NOMO-1 treated with DMSO at 0.1 percent for 48 hours (cell line): ENCODE measurements at regions not wholly inside any gene's neighbourhood (a gene's known extent, or its start where the extent isn't known, plus 50 kb on each side); places are given as distances from the start of the nearest gene placed in this dataset.

Source experiments
- DNase-seq: peaks from one replicate; lab custom pipeline; 2025; ENCODE audit not compliant: unreplicated experiment; lab: John Stamatoyannopoulos, UW

GRCh38 chr5:2575871-2576270, 175.6 kb downstream of the IRX2 start:
- DNase-seq: no peak

GRCh38 chr5:2575292-2575691, 176.2 kb downstream of the IRX2 start:
- DNase-seq: no peak

GRCh38 chr5:2574155-2574554, 177.3 kb downstream of the IRX2 start:
- DNase-seq: no peak

- DNase-seq: no peak
Observed at GRCh38 chr5:2570586-2570985, 180.9 kb downstream of the IRX2 start.

- DNase-seq: no peak
Observed at GRCh38 chr5:2569774-2570542, 181.5 kb downstream of the IRX2 start.

- no peak for DNase-seq
Observed at GRCh38 chr5:2569176-2569575, 182.3 kb downstream of the IRX2 start.

GRCh38 chr5:2566284-2566683, 185.2 kb downstream of the IRX2 start:
- no peak for DNase-seq

- DNase-seq: no peak
Observed at GRCh38 chr5:2565147-2565546, 186.3 kb downstream of the IRX2 start.

- DNase-seq: no peak
Observed at GRCh38 chr5:2563046-2563445, 188.4 kb downstream of the IRX2 start.

- DNase-seq: no peak
Observed at GRCh38 chr5:2562036-2562435, 189.4 kb downstream of the IRX2 start.

- DNase-seq: no peak
Observed at GRCh38 chr5:2560435-2560834, 191.0 kb downstream of the IRX2 start.

- no peak for DNase-seq
Observed at GRCh38 chr5:2557435-2557834, 194.0 kb downstream of the IRX2 start.

- no peak for DNase-seq
Observed at GRCh38 chr5:2556375-2556966, 195.0 kb downstream of the IRX2 start.

- no peak for DNase-seq
Observed at GRCh38 chr5:2553611-2554010, 197.9 kb downstream of the IRX2 start.

- no peak for DNase-seq
Observed at GRCh38 chr5:2550509-2550908, 201.0 kb downstream of the IRX2 start.

GRCh38 chr5:2549900-2550299, 201.6 kb downstream of the IRX2 start:
- no peak for DNase-seq

- no peak for DNase-seq
Observed at GRCh38 chr5:2549354-2549753, 202.1 kb downstream of the IRX2 start.

GRCh38 chr5:2546938-2547337, 204.5 kb downstream of the IRX2 start:
- no peak for DNase-seq

GRCh38 chr5:2544003-2544402, 207.5 kb downstream of the IRX2 start:
- no peak for DNase-seq

GRCh38 chr5:2542821-2543220, 208.7 kb downstream of the IRX2 start:
- no peak for DNase-seq

- no peak for DNase-seq
Observed at GRCh38 chr5:2542026-2542425, 209.5 kb downstream of the IRX2 start.

GRCh38 chr5:2538169-2538568, 213.3 kb downstream of the IRX2 start:
- DNase-seq: no peak
